Keratinocyte (primary cell): ENCODE measurements at regions not wholly inside any gene's neighbourhood (a gene's known extent, or its start where the extent isn't known, plus 50 kb on each side); places are given as distances from the start of the nearest gene placed in this dataset.

ENCODE experiments used
- CTCF ChIP-seq, 3 experiments: IDR thresholded peaks in 1 of 3; conservative IDR thresholded peaks in 1 of 3; optimal IDR thresholded peaks in 1 of 3; 2 replicates in 2 of 3; 3 replicates in 1 of 3; pipeline versions ENCODE3 to v1.5.1; 2011; ENCODE audit warnings: low read length in 3 of 3, mild to moderate bottlenecking in 3 of 3, moderate library complexity in 2 of 3, control low read depth in 1 of 3, inconsistent platforms in 1 of 3; ENCODE audit not compliant: insufficient read depth in 2 of 3; ENCODE audit errors: extremely low read depth in 1 of 3
- EZH2 ChIP-seq: IDR thresholded peaks from one replicate; pipeline ENCODE4 v1.6.1; 2012; ENCODE audit warnings: inconsistent platforms, mild to moderate bottlenecking, low read length, moderate library complexity

- no peak for TF ChIP-seq CTCF (optimal IDR thresholded peaks at IDR 0.05 in 1 of 3, IDR thresholded peaks at IDR 0.05 in 1 of 3, conservative IDR thresholded peaks at IDR 0.05 in 1 of 3; ENCODE audit: extremely low read depth in 1 of 3, insufficient read depth in 2 of 3, low read length in 3 of 3)
- TF ChIP-seq EZH2: no peak
Observed at GRCh38 chrX:44400161-44400560, 56.7 kb upstream of the EFHC2 start.
